ENCODE measurements at regions not wholly inside any gene's neighbourhood (a gene's known extent, or its start where the extent isn't known, plus 50 kb on each side); places are given as distances from the start of the nearest gene placed in this dataset.

- TF ChIP-seq, protein P1, sequence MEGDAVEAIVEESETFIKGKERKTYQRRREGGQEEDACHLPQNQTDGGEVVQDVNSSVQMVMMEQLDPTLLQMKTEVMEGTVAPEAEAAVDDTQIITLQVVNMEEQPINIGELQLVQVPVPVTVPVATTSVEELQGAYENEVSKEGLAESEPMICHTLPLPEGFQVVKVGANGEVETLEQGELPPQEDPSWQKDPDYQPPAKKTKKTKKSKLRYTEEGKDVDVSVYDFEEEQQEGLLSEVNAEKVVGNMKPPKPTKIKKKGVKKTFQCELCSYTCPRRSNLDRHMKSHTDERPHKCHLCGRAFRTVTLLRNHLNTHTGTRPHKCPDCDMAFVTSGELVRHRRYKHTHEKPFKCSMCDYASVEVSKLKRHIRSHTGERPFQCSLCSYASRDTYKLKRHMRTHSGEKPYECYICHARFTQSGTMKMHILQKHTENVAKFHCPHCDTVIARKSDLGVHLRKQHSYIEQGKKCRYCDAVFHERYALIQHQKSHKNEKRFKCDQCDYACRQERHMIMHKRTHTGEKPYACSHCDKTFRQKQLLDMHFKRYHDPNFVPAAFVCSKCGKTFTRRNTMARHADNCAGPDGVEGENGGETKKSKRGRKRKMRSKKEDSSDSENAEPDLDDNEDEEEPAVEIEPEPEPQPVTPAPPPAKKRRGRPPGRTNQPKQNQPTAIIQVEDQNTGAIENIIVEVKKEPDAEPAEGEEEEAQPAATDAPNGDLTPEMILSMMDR (IDR thresholded peaks at IDR 0.05): no peak
- TF ChIP-seq POLR2A (IDR thresholded peaks at IDR 0.05): no peak
- TF ChIP-seq EP300 (IDR thresholded peaks at IDR 0.05; ENCODE audit: low read depth): no peak
- TF ChIP-seq POLR2AphosphoS5 (IDR thresholded peaks at IDR 0.05): no peak
Observed at GRCh38 chr2:15803543-15804245, 136.7 kb upstream of the MYCN start.

All from transverse colon (tissue), 4 donors.